GM12878 (cell line): ENCODE measurements at regions not wholly inside any gene's neighbourhood (a gene's known extent, or its start where the extent isn't known, plus 50 kb on each side); places are given as distances from the start of the nearest gene placed in this dataset.

ENCODE experiments used
- BCL11A ChIP-seq: IDR thresholded peaks from 2 replicates; pipeline ENCODE4 v1.6.1; 2011; ENCODE audit warnings: low read depth, low read length
- CUX1 ChIP-seq: IDR thresholded peaks from 2 replicates; pipeline ENCODE4 v1.6.1; 2012; ENCODE audit warnings: improper control_type of control experiment, low read depth, low read length; ENCODE audit not compliant: insufficient replicate concordance
- E2F8 ChIP-seq: fragments of 450-650 bp; IDR thresholded peaks from 2 replicates; pipeline ENCODE4 v1.6.1; 2018; ENCODE audit warnings: mild to moderate bottlenecking, low read depth, moderate library complexity; ENCODE audit not compliant: partially characterized antibody
- EP300 ChIP-seq, 2 experiments: fragments of 150-350 bp in 1 of 2; IDR thresholded peaks; 2 replicates each; pipeline ENCODE4 v1.6.1; 2011 to 2012; ENCODE audit warnings: low read depth in 2 of 2, low read length in 2 of 2, borderline replicate concordance in 1 of 2, improper control_type of control experiment in 1 of 2, inconsistent platforms in 1 of 2; ENCODE audit not compliant: control insufficient read depth in 1 of 2
- IKZF1 ChIP-seq: fragments of 450-650 bp; conservative IDR thresholded peaks from 2 replicates; pipeline ENCODE4 v1.6.1; 2017; ENCODE audit warnings: antibody characterized with exemption, mild to moderate bottlenecking
- SIX5 ChIP-seq: IDR thresholded peaks from 2 replicates; pipeline ENCODE4 v1.6.1; 2011; ENCODE audit warnings: mild to moderate bottlenecking, low read depth, low read length, moderate library complexity; ENCODE audit not compliant: severe bottlenecking

GRCh38 chr12:123061441-123062205 lies 81.1 kb downstream of the ARL6IP4 start (continued):
- no peak for TF ChIP-seq CUX1
- no peak for TF ChIP-seq EP300 (IDR thresholded peaks at IDR 0.05; ENCODE audit: borderline replicate concordance in 1 of 2, control insufficient read depth in 1 of 2, low read depth in 2 of 2, low read length in 2 of 2)
- TF ChIP-seq E2F8, result no peak
- TF ChIP-seq SIX5, result no peak
- no peak for TF ChIP-seq IKZF1
- TF ChIP-seq BCL11A, result no peak
